T1000 (cell line): ENCODE measurements at regions not wholly inside any gene's neighbourhood (a gene's known extent, or its start where the extent isn't known, plus 50 kb on each side); places are given as distances from the start of the nearest gene placed in this dataset.

ENCODE experiments used
- DNase-seq: peaks from one replicate; lab custom pipeline; 2025; ENCODE audit warnings: mixed read lengths; lab: John Stamatoyannopoulos, UW

GRCh38 chr6:153873541-153873940 is 165.5 kb upstream of the OPRM1 start:
- DNase-seq, result no peak

- DNase-seq, result no peak
Observed at GRCh38 chr6:153872946-153873345, 166.1 kb upstream of the OPRM1 start.

GRCh38 chr6:153862927-153863326 is 176.1 kb upstream of the OPRM1 start:
- no peak for DNase-seq

- DNase-seq, result no peak
Observed at GRCh38 chr6:153862139-153862538, 176.9 kb upstream of the OPRM1 start.

- DNase-seq, result no peak
Observed at GRCh38 chr6:153858529-153858928, 180.5 kb upstream of the OPRM1 start.

GRCh38 chr6:153856929-153857376 is 182.1 kb upstream of the OPRM1 start:
- DNase-seq, result no peak

DNA sequence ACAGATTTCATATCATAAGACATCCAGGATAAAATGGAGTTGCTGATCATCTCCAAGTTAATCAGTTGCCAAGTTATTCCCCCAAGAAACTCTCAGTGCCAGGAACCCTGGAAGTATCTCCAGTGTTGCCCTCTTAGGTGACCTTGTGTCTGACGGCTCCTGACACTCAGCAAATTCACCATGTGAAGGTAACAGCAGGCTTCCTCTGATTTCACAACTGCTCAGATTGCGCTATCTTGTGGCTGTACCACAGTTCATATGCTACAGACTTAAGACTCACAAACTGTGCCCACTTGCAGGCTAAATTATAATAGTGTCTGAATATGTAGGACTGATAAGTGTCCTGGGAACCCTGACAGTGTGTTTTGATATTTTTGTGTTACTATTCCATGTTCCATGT is 186.6 kb upstream of the OPRM1 start:
- DNase-seq, result no peak

- DNase-seq, result no peak
Observed at GRCh38 chr6:153852034-153852433, 187.0 kb upstream of the OPRM1 start.

DNA sequence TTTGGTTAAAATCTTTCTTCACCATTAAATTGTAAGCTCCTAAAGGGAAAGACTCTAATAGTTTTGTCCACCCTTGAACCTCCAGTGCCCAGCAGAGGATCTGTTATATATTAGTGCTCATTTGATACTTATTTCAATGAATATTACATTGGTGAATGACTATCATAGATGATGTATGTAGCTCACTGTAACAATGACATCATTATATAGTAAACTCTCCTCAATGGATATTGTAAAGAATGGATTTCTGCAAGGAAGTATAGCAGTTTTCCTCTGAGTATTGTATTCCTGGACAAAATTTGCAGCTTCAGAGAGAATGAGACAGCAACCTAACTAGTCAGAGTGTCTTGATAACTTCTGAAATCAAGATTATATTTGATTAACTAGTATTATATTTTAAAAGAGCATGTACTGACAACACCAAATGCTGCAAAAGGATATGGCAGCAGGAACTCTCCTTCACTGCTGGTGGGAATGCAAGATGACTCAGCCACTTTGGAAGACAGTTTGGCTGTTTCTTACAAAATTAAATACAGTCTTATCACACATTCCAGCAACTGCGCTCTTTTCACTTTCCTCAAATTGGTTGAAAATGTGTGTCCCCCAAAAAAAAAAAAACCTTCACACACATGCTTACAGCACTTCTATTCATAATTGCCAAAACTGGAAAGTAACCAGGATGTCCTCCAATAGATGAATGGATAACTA is 189.8 kb upstream of the OPRM1 start:
- no peak for DNase-seq

- DNase-seq, result no peak
Observed at GRCh38 chr6:153843420-153843819, 195.6 kb upstream of the OPRM1 start.

GRCh38 chr6:153842491-153842890 is 196.5 kb upstream of the OPRM1 start:
- no peak for DNase-seq

DNA sequence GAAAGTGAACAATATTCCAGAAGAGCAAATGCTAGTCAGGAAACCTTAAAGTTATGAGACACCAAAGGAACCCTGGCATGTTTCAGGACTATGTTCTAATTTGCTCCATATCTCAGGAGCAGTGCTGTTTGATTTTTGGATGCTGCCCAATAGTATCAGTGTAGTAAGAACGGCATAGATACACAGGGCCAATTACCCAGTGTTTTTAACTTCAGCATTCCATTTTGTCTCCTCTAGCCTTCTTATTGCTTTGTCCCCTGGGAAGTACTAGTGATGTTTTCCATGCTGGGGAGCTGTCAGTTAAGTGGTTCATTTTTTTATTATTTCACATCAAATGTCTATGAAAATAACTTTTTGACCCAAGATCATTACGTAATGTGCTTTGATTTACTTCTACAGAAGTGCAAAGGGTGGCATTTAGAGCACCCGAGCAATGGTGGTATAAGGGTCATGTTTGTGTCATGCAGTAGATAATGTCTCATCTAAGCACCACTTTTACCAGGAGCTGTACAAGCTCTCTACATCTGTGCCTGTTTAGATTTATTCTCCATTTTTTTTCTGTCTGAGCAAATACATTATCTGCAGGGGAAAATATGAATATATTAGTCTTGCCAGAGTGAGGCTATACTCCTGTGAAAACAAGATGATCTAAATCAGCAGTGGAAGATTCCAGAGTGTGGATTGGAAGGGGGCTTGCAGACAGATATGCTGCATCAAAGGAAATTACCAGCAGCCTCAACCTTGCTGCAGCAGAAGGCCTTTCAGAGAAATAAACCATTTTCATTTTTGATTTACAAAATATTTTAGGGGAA is 198.8 kb upstream of the OPRM1 start:
- no peak for DNase-seq

DNA sequence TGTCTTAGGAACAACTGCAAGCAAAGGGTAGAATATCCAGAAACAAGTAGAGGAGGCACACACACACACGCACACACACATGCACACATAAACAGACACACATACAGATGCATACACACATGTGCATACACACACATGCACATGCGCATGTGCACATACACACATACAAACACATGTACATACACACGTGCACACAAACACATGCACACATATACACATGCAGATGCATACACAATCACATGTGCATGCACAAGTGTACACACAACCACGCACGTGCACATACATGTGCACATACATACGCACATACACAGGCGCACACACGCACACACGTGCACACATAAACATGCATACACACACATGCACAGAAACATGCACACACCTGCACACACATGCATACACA is 206.5 kb upstream of the OPRM1 start:
- DNase-seq, result no peak

DNA sequence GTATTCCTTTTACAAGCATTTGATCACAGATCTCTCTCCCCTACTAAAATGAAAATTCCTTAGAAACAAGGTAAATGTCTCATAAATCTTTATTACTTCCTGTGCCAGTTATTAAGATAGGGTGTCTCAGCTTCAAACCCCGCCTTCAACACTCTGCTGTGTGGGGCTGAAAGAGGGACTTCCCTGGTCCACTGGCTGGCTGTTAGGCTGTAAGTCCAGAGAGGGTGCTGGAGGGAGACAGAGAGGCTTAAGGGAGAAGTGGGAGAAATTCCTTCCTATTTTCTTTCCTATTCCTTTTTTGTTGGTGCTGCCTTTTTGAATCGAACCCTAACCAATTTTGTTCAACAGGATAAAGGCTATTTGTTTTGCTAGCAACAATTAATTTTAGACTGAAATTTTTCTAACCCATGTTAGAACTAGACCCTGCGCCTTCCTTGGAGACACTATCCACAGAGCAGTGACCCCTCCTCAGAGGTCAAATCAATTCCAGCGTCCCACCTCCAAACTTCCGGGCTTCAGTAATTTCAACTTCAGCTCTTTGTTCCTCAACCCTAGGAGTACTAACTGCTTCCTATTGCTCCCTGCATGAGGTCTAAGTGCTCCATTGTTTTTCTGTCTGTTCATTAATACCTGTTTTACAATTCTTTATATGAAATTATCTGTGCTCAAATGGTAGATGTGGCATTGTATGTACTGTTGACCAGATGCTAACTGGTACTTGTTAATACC is 207.5 kb upstream of the OPRM1 start:
- DNase-seq, result no peak

GRCh38 chr6:153817173-153817572 is 221.9 kb upstream of the OPRM1 start:
- no peak for DNase-seq

DNA sequence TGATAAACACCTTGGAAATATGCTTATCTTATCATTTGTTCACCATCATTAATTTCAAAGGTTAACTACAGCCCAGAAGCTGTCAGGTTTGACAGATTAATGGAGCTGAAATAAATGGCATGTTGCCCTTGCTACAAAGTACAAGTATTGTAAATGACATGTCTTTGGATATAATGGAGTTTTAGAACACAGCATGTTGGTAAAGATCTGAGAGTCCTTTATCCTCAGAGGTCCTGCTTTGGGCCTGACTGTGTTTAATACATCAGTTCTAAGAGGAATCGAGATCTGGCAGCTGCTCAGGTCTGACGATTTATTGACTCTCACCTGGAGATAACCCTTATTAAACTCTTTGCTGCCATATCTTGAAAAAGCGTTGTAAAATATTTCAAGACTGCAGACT is 222.7 kb upstream of the OPRM1 start:
- no peak for DNase-seq

- DNase-seq, result no peak
Observed at GRCh38 chr6:153814136-153814535, 224.9 kb upstream of the OPRM1 start.

GRCh38 chr6:153804755-153805330 is 234.2 kb upstream of the OPRM1 start:
- no peak for DNase-seq

- DNase-seq, result no peak
Observed at GRCh38 chr6:153801917-153802316, 237.1 kb upstream of the OPRM1 start.

DNA sequence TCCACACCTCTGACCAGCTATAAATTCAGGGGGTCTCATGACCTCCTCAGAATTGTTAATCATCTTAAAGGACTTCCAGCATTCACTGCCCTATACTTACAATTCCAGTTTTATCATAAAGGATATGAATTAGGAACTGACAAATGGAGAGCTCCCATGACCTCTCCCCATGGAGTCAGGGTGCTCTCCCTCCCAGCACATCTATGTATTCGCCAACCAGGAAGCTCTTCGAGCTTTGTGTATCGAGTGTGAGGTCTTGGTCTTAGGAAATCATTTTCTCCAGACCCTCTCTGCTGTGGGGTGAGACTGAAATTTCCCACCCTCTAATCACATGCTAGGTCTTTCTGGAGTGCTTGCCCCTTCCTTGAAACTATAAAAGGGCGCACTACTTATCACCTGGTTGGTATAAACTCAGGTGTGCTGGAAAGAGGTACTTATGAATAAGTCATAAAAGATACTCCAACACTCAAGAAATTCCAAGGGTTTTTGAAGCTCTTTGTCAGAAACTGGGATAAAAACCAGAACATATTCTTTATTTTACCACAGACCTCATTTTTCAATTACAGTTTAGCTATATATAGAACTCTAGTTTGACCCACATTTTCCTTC is 238.4 kb upstream of the OPRM1 start:
- no peak for DNase-seq

- no peak for DNase-seq
Observed at GRCh38 chr6:153790876-153791473, 248.1 kb upstream of the OPRM1 start.

- peak; percentile 19 for DNase-seq
Observed at GRCh38 chr6:153790048-153790447, 249.0 kb upstream of the OPRM1 start.
